PC-3 (cell line): ENCODE measurements at regions not wholly inside any gene's neighbourhood (a gene's known extent, or its start where the extent isn't known, plus 50 kb on each side); places are given as distances from the start of the nearest gene placed in this dataset.

ENCODE experiments used
- CTCF ChIP-seq: fragments of 300-600 bp; sonication (generic); conservative IDR thresholded peaks from 2 replicates; pipeline ENCODE4 v1.5.1; 2017; ENCODE audit warnings: antibody characterized with exemption, low read depth, mild to moderate bottlenecking, low read length
- EZH2phosphoT487 ChIP-seq: fragments of 300-600 bp; sonication (generic); IDR thresholded peaks from 2 replicates; pipeline ENCODE4 v1.6.1; 2018; ENCODE audit warnings: mild to moderate bottlenecking, antibody characterized with exemption, low read length, borderline replicate concordance

GRCh38 chr5:28190011-28190410, 1151.6 kb upstream of the CDH9 start:
- TF ChIP-seq CTCF = no peak
- TF ChIP-seq EZH2phosphoT487 = no peak
